GDM1 (cell line): ENCODE measurements at regions not wholly inside any gene's neighbourhood (a gene's known extent, or its start where the extent isn't known, plus 50 kb on each side); places are given as distances from the start of the nearest gene placed in this dataset.

Experiments used
- DNase-seq: peaks from one replicate; lab custom pipeline; 2025; lab: John Stamatoyannopoulos, UW

DNA sequence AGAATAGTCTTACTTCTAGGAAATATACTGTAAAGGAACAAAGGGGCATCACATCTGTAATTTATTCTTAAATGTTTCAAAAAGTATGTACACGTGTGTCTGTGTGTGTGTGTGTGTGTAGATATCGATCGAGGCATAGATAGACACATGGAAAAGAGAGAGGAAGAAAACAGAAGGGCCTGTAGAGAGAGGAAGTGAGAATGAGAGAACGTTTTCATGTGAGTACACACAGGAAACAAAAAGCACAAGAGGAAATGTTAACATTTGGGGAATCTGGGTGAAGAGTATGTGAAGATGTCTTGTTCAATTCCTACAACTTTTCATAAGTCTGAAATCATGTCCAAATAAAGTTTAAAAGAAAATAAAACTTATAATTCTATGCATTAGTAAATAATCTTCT, 286.5 kb upstream of the SORCS1 start:
- DNase-seq, result no peak

DNA sequence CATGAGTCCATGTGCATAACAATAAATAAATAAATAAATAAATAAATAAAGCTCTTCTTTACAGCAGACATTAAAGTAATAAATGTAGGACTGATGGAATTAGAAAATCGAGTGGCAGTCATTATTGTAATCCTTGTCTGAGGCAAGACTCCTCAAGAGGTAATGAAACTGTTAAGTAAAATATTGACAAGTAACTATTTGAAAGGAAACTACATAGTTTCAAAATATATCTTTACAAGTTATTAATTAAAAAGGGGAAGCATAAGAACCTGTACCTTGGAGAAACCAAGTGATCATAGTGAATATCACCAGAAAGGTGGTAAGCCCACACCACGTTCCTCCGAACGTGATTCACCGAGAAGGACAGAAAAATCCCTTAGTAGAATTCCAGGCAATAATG, 285.6 kb upstream of the SORCS1 start:
- no peak for DNase-seq

DNA sequence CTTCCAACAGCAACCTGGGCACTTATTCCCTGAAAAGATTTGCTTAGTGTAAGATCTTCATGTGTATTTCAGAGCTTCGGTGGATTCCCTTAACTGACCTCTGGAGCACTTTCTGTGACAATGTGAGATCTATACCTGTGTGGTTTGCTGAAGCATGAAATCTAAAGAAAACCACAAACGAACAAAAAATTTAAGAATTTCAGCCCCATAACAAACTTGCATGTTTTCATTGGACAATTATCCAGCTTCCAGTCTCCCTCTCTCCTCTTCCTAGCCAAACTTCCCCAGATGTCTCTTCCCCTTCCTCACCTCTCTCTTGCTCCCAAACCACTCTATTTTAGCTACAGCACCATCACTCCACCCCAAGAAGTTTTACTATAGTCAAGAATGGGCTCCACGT, 279.9 kb upstream of the SORCS1 start:
- DNase-seq, result no peak

DNA sequence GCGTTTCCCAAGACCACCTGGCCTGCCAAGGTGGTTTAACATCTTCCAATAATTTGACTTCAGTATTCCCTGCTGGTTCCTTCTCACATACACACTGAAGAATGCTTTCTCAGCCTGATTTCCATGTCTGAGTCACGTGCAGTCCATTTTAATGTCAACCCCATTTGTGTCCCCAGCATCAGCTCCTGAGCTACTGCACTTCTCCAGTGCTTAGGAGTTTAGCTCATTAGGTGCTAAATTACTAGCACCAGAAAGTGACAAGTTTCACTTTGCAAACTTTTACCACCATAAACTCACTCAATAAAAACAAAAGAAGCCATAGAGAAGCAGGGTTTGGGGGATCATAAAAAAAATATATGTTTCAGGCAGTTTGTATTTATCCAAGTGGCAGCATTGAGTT, 279.3 kb upstream of the SORCS1 start:
- DNase-seq, result no peak

DNA sequence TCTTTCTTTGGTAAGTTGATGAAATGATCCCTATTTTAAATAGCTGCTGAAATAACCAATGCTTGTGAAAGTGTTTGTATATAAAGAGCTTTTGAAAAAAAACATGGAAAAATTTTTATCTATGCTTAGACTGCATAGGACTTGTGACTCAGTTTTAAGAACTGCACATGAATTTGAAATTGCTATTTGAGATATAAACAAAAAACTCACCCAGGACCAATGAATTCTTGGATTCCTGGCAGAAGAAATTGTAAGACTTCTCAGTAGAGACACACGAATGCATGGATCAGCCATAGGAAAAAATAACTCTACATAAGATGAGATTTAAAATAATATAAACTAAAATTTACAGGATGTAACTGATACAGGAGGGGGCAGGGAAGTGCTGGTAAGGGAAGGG, 278.8 kb upstream of the SORCS1 start:
- DNase-seq, result no peak

DNA sequence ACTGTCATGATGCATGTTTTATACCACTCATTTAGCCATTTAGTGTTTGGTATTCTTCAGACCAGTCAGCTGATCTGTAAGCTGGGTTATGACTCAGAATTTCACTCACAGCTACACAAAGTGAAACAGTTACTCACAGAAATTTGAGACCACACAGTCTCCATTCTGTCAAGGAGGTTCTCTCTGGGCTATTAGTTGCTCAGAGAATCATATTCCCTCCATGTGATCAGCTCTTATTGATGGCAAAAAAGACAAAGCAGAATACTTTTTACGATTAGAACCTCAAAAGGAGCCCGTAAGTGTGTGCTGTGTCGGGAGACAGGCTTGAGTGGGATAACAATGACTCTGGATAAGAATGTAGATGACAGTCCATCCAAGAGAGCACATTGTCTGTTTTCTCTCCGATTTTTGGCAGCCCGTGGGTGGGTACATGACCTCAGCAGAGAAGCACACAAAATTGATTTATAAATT, 277.6 kb upstream of the SORCS1 start:
- DNase-seq, result no peak

DNA sequence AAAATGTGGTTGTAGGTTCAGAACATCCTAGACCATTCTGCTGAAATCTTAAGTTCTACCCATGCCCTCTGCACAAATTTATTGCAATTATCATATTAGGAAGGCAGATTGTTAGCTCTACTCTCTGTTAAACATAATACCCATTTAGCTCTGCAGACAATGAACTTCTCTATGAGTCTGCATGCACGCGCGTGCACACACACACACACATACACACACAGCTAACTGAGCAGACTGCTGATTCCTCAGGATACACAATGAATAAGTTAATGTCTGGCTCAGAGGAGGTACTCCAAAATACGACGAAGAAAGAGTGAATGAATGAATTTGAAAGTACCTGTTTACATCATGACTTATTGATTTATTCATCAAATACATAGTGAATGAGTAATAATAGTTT, 276.2 kb upstream of the SORCS1 start:
- DNase-seq, result no peak

DNA sequence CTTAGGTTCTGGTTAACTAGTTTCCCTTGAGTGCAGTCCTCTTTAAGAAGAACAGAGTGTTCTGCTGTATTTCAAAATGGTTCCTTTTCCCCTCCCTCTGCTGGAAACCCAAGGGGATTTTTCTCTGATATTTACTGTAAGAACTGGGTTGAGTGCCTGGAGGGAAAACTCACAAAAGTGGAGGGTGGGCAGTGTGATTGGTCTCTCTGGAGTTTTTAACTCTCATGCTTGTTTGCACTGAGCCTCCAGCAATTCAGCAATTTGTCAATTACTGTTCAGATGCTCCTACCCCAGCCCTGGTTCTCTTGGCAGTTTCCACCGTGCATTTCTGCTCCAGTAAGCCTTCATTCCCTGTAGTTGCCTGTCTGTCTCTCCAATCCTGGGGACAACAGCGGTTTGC, 273.4 kb upstream of the SORCS1 start:
- no peak for DNase-seq

DNA sequence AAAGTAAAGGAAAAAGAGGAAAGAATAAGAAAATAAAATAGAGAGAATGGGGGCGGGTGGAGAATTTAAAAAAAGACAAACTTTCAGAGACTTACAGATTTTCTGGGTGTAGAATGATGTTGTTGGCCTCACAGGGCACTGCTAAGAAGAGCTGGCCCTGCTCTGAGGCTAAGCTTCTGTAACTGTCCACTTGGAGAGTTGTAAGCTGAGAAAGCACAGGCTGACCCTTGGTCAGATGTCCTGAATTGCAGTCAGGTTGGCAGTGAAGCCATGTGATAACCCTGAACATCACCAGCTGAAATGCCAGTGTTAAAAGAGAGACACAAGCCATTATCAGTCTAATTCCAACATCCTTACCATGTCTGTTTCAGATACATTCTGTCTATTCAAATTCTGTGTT, 272.1 kb upstream of the SORCS1 start:
- DNase-seq, result no peak

DNA sequence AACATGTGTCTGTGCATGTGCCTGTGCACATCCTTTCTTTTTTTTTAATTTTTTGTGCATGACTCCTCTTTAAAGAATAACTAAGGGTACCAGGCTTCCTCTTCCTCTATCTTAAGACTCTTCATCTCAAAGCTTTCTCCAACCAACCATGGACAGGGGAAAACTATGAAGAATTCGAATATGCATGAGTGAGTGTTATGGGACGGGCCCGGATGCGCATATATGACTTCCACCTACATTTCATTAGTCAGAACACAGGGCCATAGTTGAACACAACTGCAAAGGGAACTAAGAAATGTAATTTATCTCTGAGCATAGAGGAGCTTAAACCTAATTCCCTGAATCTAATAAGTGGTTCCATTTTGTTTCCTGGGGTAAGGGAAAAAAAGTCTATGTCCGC, 270.3 kb upstream of the SORCS1 start:
- no peak for DNase-seq

DNA sequence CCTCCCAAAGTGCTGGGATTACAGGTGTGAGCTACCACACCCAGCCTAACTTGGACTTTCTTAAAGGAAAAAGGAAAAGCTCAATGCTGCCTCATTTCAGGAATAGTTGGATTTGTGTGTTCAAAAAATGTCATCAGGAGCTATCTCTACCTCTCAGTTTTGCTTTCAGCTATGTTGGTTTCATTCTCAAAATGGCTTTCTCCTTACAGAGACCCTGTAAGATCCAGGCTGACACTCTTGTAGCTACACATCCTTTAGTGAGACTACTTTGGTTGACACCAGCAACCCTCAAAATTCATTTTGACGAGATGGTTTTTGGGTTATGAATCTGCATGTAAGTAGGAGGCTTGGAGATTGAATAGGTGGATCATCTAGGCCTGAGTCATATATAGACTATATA, 269.7 kb upstream of the SORCS1 start:
- no peak for DNase-seq

DNA sequence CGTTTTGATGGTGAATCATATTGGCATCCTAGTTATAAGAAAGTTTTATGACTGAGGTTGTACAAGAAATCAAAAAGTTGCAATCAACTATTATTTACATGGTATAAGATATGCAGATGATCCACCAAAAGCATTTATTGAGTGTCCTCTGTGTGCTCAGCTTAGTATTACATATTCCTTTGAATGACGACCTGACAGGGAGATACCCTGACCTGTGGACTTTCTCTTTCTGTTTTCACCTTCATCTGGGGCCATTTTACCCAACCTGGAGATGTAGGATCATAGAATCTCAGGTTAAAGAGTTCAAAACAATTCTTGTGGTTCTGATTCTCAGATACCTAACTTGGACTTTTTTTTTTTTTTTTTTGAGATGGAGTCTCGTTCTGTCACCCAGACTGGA, 269.1 kb upstream of the SORCS1 start:
- DNase-seq, result no peak

DNA sequence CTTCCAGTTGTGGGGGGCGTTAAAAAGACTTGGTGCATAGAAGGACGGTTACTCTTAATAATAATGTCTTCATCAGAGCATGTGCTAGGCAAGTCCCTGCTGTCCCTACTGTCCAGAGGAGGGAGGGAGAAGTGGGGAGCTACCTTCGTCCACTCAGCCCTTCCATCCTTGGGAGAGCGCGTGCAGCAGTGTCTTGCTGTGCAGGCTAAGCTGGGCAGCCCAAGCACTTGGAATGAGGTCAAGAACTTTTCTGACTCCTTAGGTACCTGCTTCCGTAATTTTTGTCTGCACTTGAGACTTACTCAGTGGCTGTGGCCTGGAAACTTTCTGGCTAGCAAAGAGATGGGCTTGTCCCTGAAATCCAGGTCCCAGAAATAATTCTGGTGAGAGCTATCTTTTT, 265.9 kb upstream of the SORCS1 start:
- no peak for DNase-seq

DNA sequence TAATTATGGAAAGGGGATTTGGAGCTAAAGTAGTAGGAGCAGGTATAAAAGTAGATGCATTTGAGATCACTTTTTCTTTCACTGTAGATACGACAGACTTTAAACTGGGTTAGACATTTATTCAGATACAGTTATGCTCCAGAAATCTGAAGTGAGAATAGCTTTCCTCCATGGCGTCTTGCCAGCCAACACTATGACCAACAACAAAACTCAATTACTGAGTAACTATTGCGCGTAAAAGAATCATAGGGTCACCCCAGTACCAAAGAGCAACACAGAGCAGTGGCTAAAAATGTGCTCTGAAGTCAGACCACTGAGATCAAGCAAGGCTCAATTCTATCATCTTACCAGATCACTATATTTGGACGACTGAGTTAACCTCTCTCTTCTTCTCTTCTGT, 262.5 kb upstream of the SORCS1 start:
- no peak for DNase-seq

DNA sequence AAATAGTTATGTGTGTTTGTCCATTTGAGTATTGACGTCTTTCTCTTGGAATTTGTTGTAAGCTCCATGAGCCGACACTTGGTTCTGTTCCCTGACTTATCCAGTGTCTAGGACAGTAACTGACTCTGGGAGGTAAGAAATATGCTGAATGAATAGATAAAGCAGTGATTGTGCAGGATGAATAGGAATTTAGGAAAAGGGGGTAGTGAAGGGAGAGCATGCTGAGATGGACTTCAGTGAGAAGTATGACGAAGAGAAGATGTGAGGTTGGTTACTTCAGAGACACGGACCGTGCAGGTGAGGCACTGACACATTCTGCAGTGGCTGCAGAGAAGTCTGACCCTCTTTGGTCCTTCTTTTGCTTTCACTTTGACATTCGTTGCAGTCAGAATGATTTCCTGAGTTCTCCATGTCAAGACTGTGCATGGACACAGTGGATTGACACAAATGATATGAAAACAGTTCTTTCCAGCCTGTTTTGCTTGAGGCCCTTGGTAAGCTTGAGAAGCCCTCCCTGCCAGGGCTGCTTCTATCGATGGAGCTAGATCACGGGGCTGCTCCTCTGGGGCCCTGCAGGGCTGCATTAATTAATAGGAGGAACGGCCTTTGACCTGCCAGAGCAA, 261.5 kb upstream of the SORCS1 start:
- no peak for DNase-seq

DNA sequence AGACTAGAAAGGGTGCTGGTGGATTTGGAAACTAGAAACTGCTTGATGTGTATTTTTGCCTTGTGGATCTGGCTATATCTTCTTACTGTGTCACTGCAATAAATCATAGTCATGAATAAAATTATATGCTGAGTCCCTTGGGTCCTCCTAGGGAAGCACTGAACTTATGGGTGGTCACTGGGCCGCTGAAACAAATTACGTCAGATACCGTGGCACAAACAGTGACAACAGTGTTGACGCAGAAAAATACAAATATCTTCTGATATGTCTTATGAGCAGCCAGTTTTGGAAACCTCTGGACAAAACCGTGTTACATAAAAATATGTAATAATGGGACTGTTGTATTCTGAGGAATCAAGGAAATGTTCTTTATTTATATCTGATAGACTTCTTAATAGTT, 260.1 kb upstream of the SORCS1 start:
- DNase-seq, result no peak

DNA sequence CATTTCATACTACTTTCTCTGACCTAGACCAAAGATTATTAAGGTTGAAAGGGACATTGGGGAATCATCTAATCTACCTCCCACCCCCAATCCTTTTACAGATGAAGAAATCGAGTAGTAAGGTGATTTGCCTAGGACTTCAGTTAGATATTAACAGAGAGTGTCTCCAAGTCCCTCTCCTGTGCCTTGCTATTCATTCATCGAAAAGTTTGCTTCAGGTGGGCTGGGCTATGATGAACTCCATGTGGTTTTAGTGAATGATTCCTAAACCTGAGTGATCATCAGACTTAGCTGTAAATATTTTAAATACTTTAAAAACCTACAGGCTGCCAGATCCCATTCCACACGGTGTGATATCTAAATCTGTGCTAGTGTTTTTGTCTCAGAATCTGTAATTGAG, 259.4 kb upstream of the SORCS1 start:
- no peak for DNase-seq

DNA sequence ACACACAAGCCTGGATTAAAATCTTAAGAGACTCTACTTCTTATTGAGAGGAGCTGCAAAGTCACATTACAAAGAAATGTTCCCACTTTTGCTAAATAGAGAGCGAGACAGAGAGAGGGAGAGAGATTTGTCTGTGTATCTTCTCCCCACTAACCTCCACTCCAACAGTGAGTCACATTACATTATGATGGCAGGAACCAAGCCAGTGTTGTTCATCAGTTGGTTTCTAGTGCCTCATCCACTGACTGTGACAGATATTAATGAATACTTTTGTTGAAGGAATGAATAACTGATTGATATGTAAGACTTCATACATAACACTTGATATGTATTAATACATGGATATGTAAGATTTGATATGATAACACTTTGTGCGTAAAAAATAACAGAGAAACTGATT, 258.2 kb upstream of the SORCS1 start:
- DNase-seq, result no peak

DNA sequence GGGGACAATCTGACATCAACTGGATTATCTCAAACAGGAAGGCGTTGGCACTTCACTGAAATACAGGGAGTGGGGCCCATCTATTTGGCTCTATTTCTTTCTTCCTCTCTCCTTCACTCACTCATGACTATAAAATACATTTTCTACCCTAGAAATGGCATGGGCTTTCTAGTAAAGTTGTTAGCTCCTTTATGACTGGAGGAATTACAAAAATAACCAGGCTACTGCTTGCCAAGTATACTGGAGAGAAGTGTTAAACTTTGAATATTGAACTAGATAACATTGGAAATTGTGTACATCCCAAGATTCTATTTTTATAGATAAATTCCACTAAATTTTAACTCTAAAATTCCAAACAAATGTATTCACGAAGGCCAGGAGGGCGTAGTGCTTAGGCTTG, 255.7 kb upstream of the SORCS1 start:
- no peak for DNase-seq

DNA sequence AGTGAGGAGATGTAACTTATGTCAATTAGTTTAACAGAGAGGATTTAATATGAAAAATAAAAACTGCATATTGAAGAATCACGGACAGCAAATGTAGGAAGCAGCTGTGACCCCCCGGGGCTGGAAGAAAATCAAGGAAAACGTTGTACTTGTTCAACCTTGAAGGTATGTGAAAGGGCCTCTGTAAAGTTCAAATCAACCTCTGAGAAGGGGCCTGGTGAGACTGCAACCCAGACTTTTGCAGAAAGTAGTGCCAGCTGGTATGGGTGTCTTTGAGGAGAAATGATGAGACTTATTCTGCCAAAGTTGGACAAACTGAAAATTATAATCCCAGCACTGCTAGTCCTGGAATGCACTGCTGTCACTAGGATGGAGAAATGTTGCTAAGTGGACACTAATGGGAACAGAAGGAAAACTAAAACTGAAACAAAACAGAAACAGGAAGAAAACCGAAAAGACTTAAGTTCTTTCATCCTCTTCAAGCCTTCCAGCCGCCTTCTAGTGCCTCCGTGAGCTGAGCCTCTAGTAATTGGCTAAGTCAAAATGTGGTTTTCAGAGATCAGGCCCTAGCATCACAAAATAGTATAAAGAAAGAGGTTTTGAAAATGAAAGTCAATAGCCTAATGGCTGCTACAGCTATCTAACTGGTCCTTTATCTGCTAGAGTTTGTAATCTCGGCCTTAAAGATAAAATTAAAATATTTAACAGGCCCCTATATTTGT, 253.7 kb upstream of the SORCS1 start:
- DNase-seq, result no peak

DNA sequence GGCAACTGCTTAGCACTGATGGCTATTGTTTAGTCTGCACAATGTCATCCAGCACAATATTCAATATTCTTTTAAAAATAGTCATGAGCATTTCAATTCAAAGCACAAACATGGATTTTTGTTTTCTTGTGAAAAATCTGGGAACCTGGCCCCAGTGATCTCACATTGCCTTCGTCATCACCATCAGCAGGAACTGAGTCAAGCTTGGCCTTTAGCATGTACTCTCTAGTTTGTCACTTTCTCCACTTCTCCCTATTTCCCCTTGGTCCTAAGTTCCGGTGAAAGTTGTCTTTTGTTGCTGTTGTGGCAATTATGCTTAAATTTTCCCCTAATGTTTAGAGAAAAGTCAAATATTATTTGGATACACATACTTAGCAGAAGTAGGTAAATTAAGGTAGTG, 252.9 kb upstream of the SORCS1 start:
- no peak for DNase-seq

DNA sequence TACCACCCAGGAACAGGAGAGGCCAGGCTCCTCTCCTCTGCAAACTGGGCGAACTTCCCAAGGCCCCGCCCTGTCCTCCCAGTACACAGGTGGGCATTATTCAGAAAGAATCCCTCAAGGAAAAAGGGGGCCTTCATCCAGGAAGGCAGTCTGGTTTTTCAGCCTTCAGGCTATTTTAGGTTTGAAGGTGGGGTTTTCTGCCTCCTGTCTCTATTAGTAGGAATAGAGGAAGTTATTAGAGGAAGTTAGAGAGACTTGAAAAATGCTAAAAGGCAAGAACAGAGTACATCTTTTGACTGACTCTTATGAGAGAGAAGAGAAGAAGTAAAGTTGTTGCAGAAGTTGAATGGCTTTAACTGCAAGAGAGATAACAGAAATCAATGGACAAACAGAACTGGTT, 250.9 kb upstream of the SORCS1 start:
- DNase-seq, result no peak

DNA sequence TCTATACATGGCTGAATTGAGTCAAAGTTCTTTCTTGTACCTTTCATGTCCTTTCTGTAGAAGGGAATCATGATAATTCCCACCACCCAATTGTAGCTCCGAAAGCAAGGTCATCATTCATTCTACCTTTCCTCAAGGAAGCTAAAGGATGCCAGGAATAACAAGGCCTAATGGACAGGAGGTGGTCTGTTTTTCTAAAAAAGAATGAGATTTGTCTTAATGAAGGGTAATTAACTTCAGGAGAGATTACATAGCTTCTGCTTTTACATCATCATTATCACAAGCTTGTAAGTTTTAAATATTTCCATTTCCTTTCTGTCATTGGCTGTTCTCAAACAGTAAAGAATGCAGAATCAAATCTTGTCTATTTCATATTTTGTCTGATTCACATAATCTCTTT, 249.5 kb upstream of the SORCS1 start:
- DNase-seq, result no peak

DNA sequence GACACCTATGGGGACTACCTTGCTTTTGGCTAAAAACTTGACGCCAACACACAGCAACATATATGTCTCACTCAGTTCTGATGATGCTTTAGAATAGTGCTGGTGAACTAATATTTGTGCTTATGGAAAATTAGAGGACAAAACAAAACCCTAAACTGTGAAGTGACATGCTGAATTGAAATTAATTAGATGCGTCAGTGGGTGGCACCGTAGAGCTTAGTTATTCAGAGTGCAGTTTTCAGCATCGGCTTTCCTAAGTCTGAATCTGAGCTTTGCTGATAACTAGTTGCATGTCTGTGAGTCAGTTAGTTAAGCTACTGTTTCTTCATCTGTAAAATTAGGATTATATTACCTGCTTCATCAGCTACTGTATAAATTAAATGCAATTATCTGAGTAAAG, 245.0 kb upstream of the SORCS1 start:
- DNase-seq, result no peak
